HCT116 (cell line): ENCODE measurements at regions not wholly inside any gene's neighbourhood (a gene's known extent, or its start where the extent isn't known, plus 50 kb on each side); places are given as distances from the start of the nearest gene placed in this dataset.

ENCODE experiments used
- ATAC-seq: fragments of 200-7000 bp; cut with Tn5 transposase; 2 replicates; pipeline ENCODE4 v1.9.1; 2020; ENCODE audit warnings: mild to moderate bottlenecking, moderate library complexity
- BruUV-seq: library from RNA; stranded (reverse); fragments of 400-500 nt; replicated peaks from 2 replicates; lab custom pipeline; 2021; lab: Mats Ljungman, UMichigan
- CTCF ChIA-PET: fragments of 300-600 bp; sonication (Branson Sonifier 250); formaldehyde crosslinking; loops from one replicate; lab custom pipeline; 2021; ENCODE audit warnings: antibody characterized with exemption; lab: Charles Lee
- POLR2A ChIA-PET: fragments of 300-600, 350-600 bp; sonication (Branson Sonifier 250); formaldehyde crosslinking; loops from one replicate; lab custom pipeline; 2021; ENCODE audit warnings: antibody characterized with exemption; lab: Charles Lee
- RAD21 ChIA-PET, 2 experiments: fragments of 300-600 bp; sonication (Branson Sonifier 250); formaldehyde crosslinking; loops; one replicate each; lab custom pipeline; 2023; ENCODE audit warnings: low total read pairs in 2 of 2; ENCODE audit not compliant: uncharacterized antibody in 2 of 2, unreplicated experiment in 2 of 2, low non-redundant PET in 1 of 2; lab: Charles Lee
- DNase-seq: peaks from one replicate; pipeline ENCODE4 v3.0.0-alpha.2; 2010; ENCODE audit warnings: low read depth, low spot score
- H2AFZ ChIP-seq: fragments of 200-600 bp; shearing (Covaris generic), sonication (generic); 2 replicates; pipeline ENCODE4 v1.6.1; 2017; ENCODE audit warnings: low read depth, mixed run types, mixed read lengths, antibody characterized with exemption, low read length; ENCODE audit not compliant: poor library complexity, severe bottlenecking
- H3K27ac ChIP-seq: 2 replicates; pipeline ENCODE4 v1.5.1; 2012; ENCODE audit warnings: low read depth, low read length
- H3K27me3 ChIP-seq: fragments of 200-600 bp; sonication (generic); 2 replicates; pipeline ENCODE4 v1.6.1; 2016; ENCODE audit warnings: mixed run types, low read length, mixed read lengths; ENCODE audit not compliant: insufficient read depth
- H3K36me3 ChIP-seq, 2 experiments: fragments of 200-500 bp in 1 of 2; fragments of 200-600 bp in 1 of 2; sonication (Bioruptor generic) in 1 of 2; sonication (generic) in 1 of 2; 2 replicates each; pipeline versions ENCODE4 v1.5.1 to v1.6.1; 2014 to 2016; ENCODE audit warnings: low read length in 2 of 2, inconsistent platforms in 1 of 2, mixed read lengths in 1 of 2, mixed run types in 1 of 2; ENCODE audit not compliant: insufficient read depth in 2 of 2, control insufficient read depth in 1 of 2
- H3K4me1 ChIP-seq, 2 experiments: fragments of 200-600 bp in 1 of 2; sonication (generic) in 1 of 2; 2 replicates each; pipeline versions ENCODE4 v1.5.1 to v1.6.1; 2012 to 2017; ENCODE audit warnings: low read length in 2 of 2, inconsistent platforms in 1 of 2, mild to moderate bottlenecking in 1 of 2, mixed read lengths in 1 of 2, mixed run types in 1 of 2, moderate library complexity in 1 of 2; ENCODE audit not compliant: insufficient read depth in 2 of 2, control insufficient read depth in 1 of 2
- H3K4me2 ChIP-seq: fragments of 200-600 bp; sonication (generic); 2 replicates; pipeline ENCODE4 v1.6.1; 2017; ENCODE audit warnings: mixed run types, low read length, mixed read lengths
- H3K4me3 ChIP-seq, 2 experiments: fragments of 200-600 bp in 1 of 2; sonication (generic) in 1 of 2; replicated peaks in 1 of 2; 2 replicates each; pipeline ENCODE4 v1.5.1; 2011 to 2016; ENCODE audit warnings: low read length in 2 of 2, control low read depth in 1 of 2, low read depth in 1 of 2, mild to moderate bottlenecking in 1 of 2, mixed read lengths in 1 of 2, mixed run types in 1 of 2
- H3K79me2 ChIP-seq: fragments of 200-600 bp; sonication (generic); 2 replicates; pipeline ENCODE4 v1.6.1; 2017; ENCODE audit warnings: mild to moderate bottlenecking, mixed run types, low read length, moderate library complexity, mixed read lengths; ENCODE audit not compliant: insufficient read depth
- H3K9ac ChIP-seq: fragments of 200-600 bp; sonication (generic); 2 replicates; pipeline ENCODE4 v1.6.1; 2016; ENCODE audit warnings: low read length, mixed read lengths
- H3K9me2 ChIP-seq: fragments of 200-600 bp; sonication (generic), shearing (Covaris generic); 2 replicates; pipeline ENCODE4 v1.6.1; 2017; ENCODE audit warnings: mixed run types, mild to moderate bottlenecking, moderate library complexity; ENCODE audit not compliant: insufficient read depth
- H3K9me3 ChIP-seq, 2 experiments: fragments of 200-500 bp in 1 of 2; fragments of 200-600 bp in 1 of 2; sonication (Bioruptor generic) in 1 of 2; sonication (generic) in 1 of 2; 2 replicates each; pipeline ENCODE4 v1.6.1; 2014 to 2017; ENCODE audit warnings: low read length in 2 of 2, mixed read lengths in 2 of 2, inconsistent platforms in 1 of 2, low read depth in 1 of 2, mild to moderate bottlenecking in 1 of 2, mixed run types in 1 of 2, moderate library complexity in 1 of 2; ENCODE audit not compliant: control insufficient read depth in 1 of 2, insufficient read depth in 1 of 2
- H4K20me1 ChIP-seq: fragments of 200-600 bp; sonication (generic), shearing (Covaris generic); 2 replicates; pipeline ENCODE4 v1.6.1; 2017; ENCODE audit warnings: mixed run types, mild to moderate bottlenecking, moderate library complexity; ENCODE audit not compliant: insufficient read depth
- CBX3 ChIP-seq: IDR thresholded peaks from 2 replicates; pipeline ENCODE4 v1.6.1; 2012; ENCODE audit warnings: low read depth
- CEBPB ChIP-seq: IDR thresholded peaks from 2 replicates; pipeline ENCODE4 v1.6.1; 2012; ENCODE audit warnings: low read depth
- EGR1 ChIP-seq: IDR thresholded peaks from 2 replicates; pipeline ENCODE4 v1.6.1; 2012; ENCODE audit warnings: low read depth
- ELF1 ChIP-seq: IDR thresholded peaks from 2 replicates; pipeline ENCODE4 v1.6.1; 2012; ENCODE audit warnings: low read depth, borderline replicate concordance
- EZH2 ChIP-seq: fragments of 200-600 bp; sonication (generic); IDR thresholded peaks from 2 replicates; pipeline ENCODE4 v1.6.1; 2017; ENCODE audit warnings: antibody characterized with exemption, mixed run types
- EZH2phosphoT487 ChIP-seq: fragments of 200-600 bp; IDR thresholded peaks from 2 replicates; pipeline ENCODE4 v1.6.1; 2018; ENCODE audit warnings: antibody characterized with exemption, borderline replicate concordance
- FOSL1 ChIP-seq: IDR thresholded peaks from 2 replicates; pipeline ENCODE4 v1.6.1; 2012; ENCODE audit warnings: low read depth
- POLR2A ChIP-seq: IDR thresholded peaks from 2 replicates; pipeline ENCODE4 v1.7.0; 2011; ENCODE audit warnings: borderline replicate concordance; ENCODE audit not compliant: insufficient read depth, insufficient read length; ENCODE audit errors: extremely low read depth
- POLR2AphosphoS5 ChIP-seq: IDR thresholded peaks from 2 replicates; pipeline ENCODE4 v1.6.1; 2011; ENCODE audit warnings: mild to moderate bottlenecking, low read depth, low read length, moderate library complexity
- RAD21 ChIP-seq: IDR thresholded peaks from 2 replicates; pipeline ENCODE4 v1.6.1; 2012; ENCODE audit warnings: low read depth, mild to moderate bottlenecking
- SIN3A ChIP-seq: IDR thresholded peaks from 2 replicates; pipeline ENCODE4 v1.6.1; 2012; ENCODE audit warnings: low read depth
- SRF ChIP-seq: IDR thresholded peaks from 2 replicates; pipeline ENCODE4 v1.6.1; 2012; ENCODE audit warnings: low read depth
- TCF7L2 ChIP-seq: IDR thresholded peaks from 2 replicates; pipeline ENCODE4 v1.7.0; 2011; ENCODE audit warnings: borderline replicate concordance, inconsistent platforms; ENCODE audit not compliant: insufficient read depth, insufficient read length; ENCODE audit errors: extremely low read depth
- ZFX ChIP-seq: fragments of 450-650 bp; IDR thresholded peaks from 2 replicates; pipeline ENCODE4 v1.6.1; 2017
- ZNF274 ChIP-seq: fragments of 200-500 bp; sonication (Bioruptor generic); IDR thresholded peaks from 2 replicates; pipeline ENCODE4 v1.6.1; 2014; ENCODE audit warnings: mild to moderate bottlenecking, low read depth, low read length, inconsistent platforms
- intact Hi-C: fragments of 100-400 bp; cut with micrococcal nuclease; formaldehyde crosslinking; loops from 2 replicates; pipeline ENCODE4 v1.10.0; 2022
- TF ChIP-seq, protein P1 (sequence below): IDR thresholded peaks from 2 replicates; pipeline ENCODE4 v1.6.1; 2012
- TF ChIP-seq, protein P2 (sequence below), 3 experiments: fragments of 200-600 bp in 1 of 3; sonication (generic) in 1 of 3; IDR thresholded peaks in 2 of 3; conservative IDR thresholded peaks in 1 of 3; 2 replicates each; pipeline ENCODE4 v1.5.1; 2012 to 2017; ENCODE audit warnings: low read depth in 2 of 3, low read length in 2 of 3, antibody characterized with exemption in 1 of 3, borderline replicate concordance in 1 of 3, control low read depth in 1 of 3, mild to moderate bottlenecking in 1 of 3, mixed read lengths in 1 of 3, mixed run types in 1 of 3, moderate library complexity in 1 of 3; ENCODE audit not compliant: insufficient read depth in 1 of 3
- TF ChIP-seq, protein P3 (sequence below): IDR thresholded peaks from 2 replicates; pipeline ENCODE4 v1.6.1; 2012

DNA sequence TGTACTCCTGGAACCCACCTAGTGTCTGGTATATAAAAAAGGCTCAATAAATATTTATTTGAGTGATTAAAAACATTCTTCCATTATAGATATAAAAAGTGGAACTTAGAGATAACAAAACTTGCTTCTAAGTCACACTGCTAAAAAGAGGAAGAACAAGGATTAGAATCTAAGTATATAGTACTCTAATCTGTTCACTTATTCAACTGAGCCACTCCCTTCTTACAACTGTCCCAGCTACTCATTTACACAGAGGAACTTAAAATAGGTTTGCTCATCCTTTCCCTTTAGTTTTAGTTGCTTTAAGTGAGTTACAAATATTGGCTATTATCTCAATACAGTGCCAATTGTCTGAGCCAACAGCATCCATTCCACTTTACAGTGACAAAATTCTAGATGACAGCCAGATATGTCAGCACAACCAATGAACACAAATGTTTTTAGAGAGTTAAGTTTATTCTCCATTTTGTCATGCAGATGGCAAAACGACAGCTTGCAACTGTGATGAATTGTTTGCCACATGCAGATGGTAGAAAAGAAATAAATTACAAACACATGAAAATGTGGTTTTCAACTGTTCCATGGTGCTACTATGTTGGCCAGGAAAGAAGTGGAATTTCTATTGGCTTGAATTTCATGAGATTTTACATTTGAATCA, 280.7 kb upstream of the ZC3H15 start (continued):
- TF ChIP-seq EZH2 (no peak), POLR2A (no peak), FOSL1 (no peak), CBX3 (no peak), CEBPB (no peak), ZNF274 (no peak), SIN3A (no peak), SRF (no peak)

DNA sequence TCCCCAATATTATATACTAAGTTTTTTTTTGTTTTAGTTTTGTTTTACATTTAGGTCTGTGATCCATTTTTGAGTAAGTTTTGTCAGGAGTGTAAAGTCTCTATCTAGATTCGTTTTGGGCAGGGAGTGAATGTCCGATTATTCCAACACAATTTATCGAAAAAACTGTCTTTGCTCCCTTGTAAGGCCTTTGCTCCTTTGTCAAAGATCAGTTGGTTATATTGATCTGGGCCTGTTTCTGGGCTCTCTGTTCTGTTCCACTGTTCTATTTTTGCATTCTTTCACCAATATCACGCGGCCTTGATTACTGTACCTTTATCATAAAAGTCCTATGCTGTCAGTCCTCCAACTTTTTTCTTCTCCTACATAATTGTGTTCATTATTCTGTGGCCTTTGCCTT, 276.5 kb upstream of the ZC3H15 start:
- intact Hi-C loops: no loop called here
- TF ChIP-seq POLR2AphosphoS5 (no peak), ZFX (no peak), EZH2phosphoT487 (no peak), ELF1 (no peak), RAD21 (no peak), CBX3 (no peak), EGR1 (no peak), FOSL1 (no peak), EZH2 (no peak), POLR2A (no peak), SIN3A (no peak), TCF7L2 (no peak), CEBPB (no peak)
- TF ChIP-seq, protein P1, sequence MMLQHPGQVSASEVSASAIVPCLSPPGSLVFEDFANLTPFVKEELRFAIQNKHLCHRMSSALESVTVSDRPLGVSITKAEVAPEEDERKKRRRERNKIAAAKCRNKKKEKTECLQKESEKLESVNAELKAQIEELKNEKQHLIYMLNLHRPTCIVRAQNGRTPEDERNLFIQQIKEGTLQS: no peak
- TF ChIP-seq, protein P2, sequence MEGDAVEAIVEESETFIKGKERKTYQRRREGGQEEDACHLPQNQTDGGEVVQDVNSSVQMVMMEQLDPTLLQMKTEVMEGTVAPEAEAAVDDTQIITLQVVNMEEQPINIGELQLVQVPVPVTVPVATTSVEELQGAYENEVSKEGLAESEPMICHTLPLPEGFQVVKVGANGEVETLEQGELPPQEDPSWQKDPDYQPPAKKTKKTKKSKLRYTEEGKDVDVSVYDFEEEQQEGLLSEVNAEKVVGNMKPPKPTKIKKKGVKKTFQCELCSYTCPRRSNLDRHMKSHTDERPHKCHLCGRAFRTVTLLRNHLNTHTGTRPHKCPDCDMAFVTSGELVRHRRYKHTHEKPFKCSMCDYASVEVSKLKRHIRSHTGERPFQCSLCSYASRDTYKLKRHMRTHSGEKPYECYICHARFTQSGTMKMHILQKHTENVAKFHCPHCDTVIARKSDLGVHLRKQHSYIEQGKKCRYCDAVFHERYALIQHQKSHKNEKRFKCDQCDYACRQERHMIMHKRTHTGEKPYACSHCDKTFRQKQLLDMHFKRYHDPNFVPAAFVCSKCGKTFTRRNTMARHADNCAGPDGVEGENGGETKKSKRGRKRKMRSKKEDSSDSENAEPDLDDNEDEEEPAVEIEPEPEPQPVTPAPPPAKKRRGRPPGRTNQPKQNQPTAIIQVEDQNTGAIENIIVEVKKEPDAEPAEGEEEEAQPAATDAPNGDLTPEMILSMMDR (IDR thresholded peaks at IDR 0.05 in 2 of 3, conservative IDR thresholded peaks at IDR 0.05 in 1 of 3; ENCODE audit: borderline replicate concordance in 1 of 3, insufficient read depth in 1 of 3, low read depth in 2 of 3, low read length in 2 of 3): no peak
- TF ChIP-seq, protein P3, sequence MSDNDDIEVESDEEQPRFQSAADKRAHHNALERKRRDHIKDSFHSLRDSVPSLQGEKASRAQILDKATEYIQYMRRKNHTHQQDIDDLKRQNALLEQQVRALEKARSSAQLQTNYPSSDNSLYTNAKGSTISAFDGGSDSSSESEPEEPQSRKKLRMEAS: no peak

More for the DNA sequence above, 276.5 kb upstream of the ZC3H15 start:
- ChIA-PET CTCF (no interaction called here), POLR2A (no interaction called here), RAD21 (no interaction called here)
- no peak overlapping the region for H3K4me2 ChIP-seq
- H3K79me2 ChIP-seq: no peaks in the 10 kb centered on the region
- no peaks in the 10 kb centered on the region for H4K20me1 ChIP-seq
- ATAC-seq: no peak
- H3K4me1 ChIP-seq: no peaks in the 10 kb centered on the region
- no peak for DNase-seq
- BruUV-seq: no TSS peak
- H2AFZ ChIP-seq: no peak overlapping the region
- H3K36me3 ChIP-seq: no peaks in the 10 kb centered on the region
- no peaks in the 10 kb centered on the region for H3K27me3 ChIP-seq
- no peaks in the 10 kb centered on the region for H3K9me3 ChIP-seq
- H3K4me3 ChIP-seq: no peak overlapping the region
- no peaks in the 10 kb centered on the region for H3K9me2 ChIP-seq
- no peak overlapping the region for H3K9ac ChIP-seq
- no peak overlapping the region for H3K27ac ChIP-seq
